CD4-positive, alpha-beta T cell treated with Interferon gamma for 1 hour (primary cell): ENCODE measurements at regions not wholly inside any gene's neighbourhood (a gene's known extent, or its start where the extent isn't known, plus 50 kb on each side); places are given as distances from the start of the nearest gene placed in this dataset.

ENCODE experiments used
- DNase-seq: peaks from one replicate; pipeline ENCODE4 v3.0.0-alpha.2; 2020

GRCh38 chr21:34022627-34023335 lies 50.6 kb upstream of the MRPS6 start:
- peak; percentile 44 for DNase-seq

DNA sequence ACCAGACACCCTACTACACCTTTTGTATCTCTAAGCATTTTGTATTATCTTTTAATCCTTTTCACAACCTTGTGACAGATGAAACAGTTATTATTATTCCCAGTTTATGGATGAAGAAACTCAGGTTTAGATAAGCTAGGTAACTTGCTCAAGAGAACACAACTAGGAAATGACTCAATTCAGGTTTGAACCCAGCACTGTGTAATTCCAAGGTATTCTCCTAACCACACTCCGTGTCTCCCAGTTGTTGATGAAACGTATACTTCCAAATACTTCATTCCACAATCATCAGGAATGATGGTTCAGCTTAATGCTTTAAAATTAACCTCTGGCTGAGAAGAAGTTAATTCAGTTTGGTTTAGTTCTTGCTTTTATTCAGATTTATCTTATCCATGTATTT lies 51.7 kb upstream of the MRPS6 start:
- no peak for DNase-seq

DNA sequence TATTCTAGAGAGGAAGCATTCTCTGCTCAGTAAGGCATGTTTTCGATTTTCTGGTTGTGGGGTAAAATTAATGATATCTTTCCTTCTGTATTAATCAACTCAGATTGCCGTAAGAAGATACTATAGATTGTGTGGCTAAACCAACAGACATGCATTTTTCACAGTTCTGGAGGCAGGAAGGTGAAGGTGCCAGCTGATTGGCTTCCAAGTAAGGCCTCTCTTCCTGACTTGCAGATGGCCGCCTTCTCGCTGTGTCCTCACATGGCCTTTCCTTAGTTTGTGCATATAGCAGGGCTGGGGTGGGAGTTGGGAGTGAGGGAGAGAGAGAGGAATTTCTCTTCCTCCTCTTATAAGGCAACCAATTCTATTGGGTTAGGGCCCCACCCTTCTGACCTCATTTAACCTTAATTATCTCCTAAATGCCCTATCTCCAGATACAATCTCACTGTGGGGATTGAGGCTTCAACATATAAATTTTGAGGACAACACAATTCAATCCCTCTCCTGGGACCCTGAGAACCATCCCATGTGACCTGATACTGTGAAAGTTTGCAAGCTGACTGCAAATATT lies 52.3 kb upstream of the MRPS6 start:
- no peak for DNase-seq

GRCh38 chr21:34020005-34020847 lies 53.2 kb upstream of the MRPS6 start:
- peak; percentile 24 for DNase-seq

- no peak for DNase-seq
These were observed 54.0 kb upstream of the MRPS6 start for GRCh38 chr21:34019402-34019801.

GRCh38 chr21:34018910-34019309 lies 54.5 kb upstream of the MRPS6 start:
- DNase-seq: no peak

GRCh38 chr21:34018185-34018584 lies 55.2 kb upstream of the MRPS6 start:
- no peak for DNase-seq

DNA sequence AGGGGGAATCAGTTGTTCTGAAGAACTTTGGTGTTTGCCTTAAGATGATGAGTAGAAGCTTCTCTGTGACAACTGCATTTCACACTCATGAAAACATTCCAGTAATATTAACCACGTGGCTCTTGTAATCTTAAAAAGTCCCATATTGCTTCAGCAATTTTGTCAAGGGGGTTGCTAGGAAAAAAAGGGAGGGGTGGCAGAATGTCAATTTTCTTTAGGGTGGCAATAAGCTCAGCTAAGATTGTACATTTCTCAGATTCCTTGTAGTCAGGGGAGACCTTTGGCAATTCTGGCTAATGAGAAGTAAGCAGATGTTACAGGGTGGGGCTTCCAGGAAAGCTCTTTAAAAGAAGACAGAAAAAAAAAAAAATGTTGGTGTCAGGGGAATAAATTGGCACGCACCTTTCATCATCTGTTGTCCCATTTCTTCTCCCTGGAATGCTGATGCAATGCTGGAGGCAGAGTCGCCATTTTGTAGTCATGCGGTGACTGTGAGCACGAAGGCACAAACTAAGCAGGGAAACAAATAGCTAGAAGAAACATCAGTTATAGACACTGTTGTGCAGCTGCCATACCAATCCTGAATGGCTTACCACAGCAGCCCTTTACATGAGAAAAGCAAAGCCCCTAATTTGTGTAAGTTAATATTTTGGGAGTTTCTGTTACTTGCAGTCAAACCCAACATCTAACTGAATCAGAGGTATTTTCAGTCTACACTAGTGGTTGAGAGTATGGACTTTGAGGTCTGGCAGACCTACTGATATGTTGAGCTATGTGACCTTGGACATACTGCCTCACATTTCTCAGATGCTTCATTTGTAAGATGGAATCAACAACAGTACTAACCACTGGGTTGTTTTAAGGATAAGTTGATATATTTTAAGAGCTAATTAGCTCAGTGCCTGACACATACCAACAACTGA lies 56.1 kb upstream of the MRPS6 start:
- no peak for DNase-seq

DNA sequence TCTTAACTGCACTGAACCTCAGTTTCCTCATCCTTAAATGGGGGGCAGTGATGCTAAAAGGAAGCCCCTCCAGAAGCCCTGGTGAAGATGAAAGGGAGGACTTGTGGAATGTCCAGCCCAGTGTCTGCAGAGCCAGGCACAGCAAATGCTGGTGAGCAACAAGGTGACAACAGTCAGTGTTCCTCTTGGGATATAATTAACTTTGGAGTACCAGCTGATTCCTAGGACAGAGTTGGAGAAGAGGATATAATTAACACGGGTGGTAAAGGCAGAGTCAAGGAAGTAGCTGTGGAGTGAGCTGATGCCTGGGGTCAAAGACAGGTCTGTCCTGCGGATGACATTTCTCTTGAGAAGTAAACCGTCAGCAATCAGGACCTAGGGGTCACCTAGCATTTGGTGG lies 60.7 kb upstream of the MRPS6 start:
- DNase-seq: no peak

DNA sequence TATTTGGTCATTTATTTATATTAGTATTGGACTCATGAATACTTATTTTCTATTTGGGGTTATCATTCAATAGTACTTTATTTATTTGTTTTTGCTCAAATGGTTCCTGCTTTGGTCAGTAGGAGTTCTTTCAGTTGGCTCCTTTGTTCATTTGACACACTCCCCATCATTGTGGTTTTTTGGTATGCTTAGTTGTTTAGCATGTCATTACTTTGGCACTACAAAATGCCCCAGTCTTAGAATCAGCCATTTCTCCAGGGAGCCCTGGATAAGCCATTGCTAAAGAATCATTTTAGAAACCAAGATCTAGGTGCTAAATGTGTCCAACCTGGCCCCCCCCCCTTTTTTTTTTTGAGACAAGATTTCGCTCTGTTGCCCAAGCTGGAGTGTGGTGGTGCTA lies 61.7 kb upstream of the MRPS6 start:
- no peak for DNase-seq

- DNase-seq: no peak
These were observed 64.2 kb upstream of the MRPS6 start for GRCh38 chr21:34009193-34009592.

DNA sequence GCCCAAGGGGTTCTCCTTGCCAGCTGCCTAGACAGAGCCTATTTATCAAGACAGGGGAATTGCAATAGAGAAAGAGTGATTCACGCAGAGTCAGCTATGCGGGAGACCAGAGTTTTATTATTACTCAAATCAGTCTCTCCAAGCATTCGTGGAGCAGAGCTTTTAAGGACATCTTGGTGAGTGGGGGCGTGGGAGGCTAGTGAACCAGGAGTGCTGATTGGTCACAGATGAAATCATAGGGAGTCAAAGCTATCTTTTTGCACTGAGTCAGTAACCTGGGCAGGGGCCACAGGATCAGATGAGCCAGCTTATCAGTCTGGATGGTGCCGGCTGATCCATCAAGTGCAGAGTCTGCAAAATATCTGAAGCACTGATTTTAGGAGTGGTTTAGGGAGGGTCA lies 64.8 kb upstream of the MRPS6 start:
- DNase-seq: no peak

DNA sequence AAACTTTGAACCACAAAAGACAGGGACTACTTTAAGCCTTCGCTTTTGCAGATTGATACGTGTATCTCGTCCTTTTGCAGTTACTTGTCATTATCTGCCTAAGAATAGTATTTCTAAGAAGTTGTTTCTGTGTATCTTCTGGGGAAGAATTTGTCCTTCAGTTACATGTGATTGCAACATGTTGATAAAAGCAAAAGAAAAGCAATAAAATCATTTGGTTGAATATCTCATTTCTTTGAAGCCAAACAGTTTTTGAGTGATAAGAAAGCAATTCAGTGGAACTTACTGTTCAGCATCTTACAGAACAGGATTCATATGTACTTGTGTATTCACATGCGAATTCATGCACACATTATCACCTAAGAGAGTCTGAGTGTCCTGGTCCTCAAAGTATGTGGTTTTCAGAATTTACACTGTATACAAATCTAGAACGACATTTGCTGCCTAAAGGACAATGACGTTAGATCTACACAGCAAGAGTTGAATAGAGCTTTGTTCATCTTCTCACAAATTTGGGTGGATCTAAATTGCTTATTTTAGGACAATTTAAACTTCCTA lies 66.7 kb upstream of the MRPS6 start:
- DNase-seq: no peak

DNA sequence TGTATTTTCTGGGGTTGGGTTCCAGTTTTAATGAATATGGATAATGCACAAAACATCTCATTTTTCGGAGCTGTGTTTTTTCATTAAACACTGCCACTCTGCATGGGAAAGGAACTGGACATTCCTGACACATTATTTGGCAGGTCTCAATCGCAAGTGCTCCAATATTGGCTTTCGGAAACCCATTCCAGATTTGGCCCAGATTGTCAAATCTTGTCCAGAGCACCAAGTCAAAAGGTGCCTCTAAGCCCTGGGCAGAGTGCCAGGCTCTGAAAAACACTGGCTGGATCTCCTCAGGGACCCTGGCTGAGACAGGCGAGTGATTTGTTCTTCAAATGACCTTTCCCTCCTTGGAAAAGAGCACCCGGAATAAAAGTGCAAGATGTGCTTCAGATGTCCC lies 68.4 kb upstream of the MRPS6 start:
- DNase-seq: no peak

DNA sequence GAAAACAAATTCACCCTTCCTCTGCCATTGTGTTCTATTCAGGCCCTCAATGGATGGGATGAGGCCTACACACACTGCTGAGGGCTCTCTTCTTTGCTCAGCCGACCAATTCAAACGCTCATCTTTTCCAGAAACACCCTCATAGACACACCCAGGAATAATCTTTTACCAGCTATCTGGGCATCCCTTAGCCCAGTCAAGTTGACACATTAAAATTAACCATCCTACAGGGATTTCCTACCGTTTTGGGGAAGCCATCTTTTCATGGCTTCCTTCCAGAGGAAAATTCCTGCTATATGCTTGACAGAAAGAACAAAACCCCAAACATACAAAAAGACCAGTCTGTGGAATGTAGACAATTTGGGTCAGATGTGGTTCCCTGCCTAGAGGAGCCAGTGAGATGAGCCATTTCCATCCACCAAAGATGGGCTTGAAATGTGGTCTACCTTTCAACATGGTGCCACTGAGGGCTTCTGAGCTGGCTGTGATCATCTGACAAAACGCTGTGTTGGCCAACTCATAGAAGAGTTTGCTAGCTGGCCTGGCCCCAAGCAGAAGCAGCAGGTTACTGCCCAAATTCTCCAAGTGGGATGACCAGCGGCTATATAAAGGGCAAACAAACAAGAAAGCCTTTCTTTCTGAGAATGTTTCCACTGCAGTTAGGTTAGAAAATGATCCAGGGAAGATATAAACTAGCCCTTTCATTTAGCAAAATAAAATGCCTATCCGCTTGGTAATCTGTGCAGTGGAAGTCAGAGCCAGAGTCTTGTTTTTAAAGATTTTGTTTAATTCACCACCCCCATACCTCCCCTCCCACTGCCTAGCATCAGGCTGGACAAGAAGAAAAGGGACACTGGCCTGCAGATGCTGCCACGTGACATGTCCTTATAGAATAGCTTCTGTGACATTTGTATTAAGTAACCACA lies 69.1 kb upstream of the MRPS6 start:
- DNase-seq: no peak

DNA sequence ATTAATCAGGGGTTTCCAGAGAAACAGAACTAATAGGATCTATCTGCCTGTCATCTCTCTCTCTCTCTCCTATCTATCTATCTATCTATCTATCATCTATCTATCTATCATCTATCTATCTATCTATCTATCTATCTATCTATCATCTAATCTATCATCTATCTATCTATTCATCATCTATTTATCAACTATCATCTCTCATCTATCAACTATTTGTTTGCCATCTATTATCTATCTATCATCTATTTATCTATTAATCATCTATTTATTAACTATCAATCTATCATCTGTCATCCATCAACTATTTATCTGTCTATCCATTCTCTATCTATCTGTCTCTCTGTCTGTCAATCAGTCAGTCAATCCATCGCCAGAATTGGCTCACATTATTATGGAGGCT lies 70.0 kb upstream of the MRPS6 start:
- no peak for DNase-seq

GRCh38 chr21:34000375-34000774 lies 73.0 kb upstream of the MRPS6 start:
- no peak for DNase-seq

- no peak for DNase-seq
These were observed 74.6 kb upstream of the MRPS6 start for GRCh38 chr21:33998809-33999208.

DNA sequence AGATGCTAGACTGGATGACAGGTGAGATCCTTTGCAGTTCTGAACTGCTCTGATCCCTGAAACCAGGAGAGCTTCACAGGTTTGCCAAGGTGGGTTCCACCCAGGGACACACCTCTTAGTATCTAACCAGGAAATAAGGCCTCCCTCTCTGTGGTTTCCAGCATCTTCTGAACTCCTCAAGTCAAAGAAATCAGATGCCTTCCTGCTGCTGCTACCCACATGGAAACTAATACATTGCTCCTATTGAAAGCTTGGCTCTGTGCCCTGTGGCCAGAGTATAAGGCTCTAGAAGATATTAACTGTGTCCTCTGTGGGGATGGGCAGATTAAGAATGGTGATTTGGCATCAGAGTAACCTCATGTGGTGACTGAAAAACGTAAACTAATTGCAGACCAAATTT lies 75.0 kb upstream of the MRPS6 start:
- DNase-seq: no peak

DNA sequence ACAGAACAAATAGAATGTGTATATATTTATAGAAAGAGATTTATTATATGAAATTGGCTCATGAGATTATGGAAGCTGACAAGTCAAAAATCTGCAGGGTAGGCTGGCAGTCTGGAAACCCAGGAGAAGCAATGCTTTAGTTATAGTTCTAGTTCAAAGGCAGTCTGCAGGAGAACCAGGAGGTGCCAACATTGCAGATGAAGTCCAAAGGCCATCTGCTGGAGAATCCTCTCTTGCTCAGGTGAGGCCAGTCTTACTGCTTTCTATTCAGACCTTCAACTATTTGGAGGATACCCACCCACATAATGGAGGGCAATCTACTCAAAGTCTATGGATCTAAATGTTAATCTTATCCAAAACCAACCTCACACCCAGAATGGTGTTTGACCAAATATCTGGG lies 75.9 kb upstream of the MRPS6 start:
- DNase-seq: no peak

GRCh38 chr21:33994373-33994772 lies 78.8 kb upstream of the ATP5PO start:
- DNase-seq: no peak
